SK-N-SH treated with all-trans-retinoic acid at 6 μM for 48 hours (cell line): ENCODE measurements at regions not wholly inside any gene's neighbourhood (a gene's known extent, or its start where the extent isn't known, plus 50 kb on each side); places are given as distances from the start of the nearest gene placed in this dataset.

Experiments
- CREB5 ChIP-seq: fragments of 250-450 bp; sonication (Bioruptor Pico); IDR thresholded peaks from 2 replicates; pipeline ENCODE4 v1.5.1; 2020; ENCODE audit warnings: low read depth, mild to moderate bottlenecking, moderate library complexity
- CSDC2 ChIP-seq: fragments of 250-450 bp; sonication (Bioruptor Pico); IDR thresholded peaks from 2 replicates; pipeline ENCODE4 v1.5.0; 2020; ENCODE audit warnings: mild to moderate bottlenecking, moderate library complexity
- CSRNP3 ChIP-seq: fragments of 250-450 bp; sonication (Bioruptor Pico); IDR thresholded peaks from 2 replicates; pipeline ENCODE4 v1.5.1; 2021; ENCODE audit warnings: mild to moderate bottlenecking, moderate library complexity
- PATZ1 ChIP-seq: fragments of 250-450 bp; sonication (Bioruptor Pico); IDR thresholded peaks from 2 replicates; pipeline ENCODE4 v1.8.0; 2020; ENCODE audit warnings: mild to moderate bottlenecking, moderate library complexity, borderline replicate concordance
- RARB ChIP-seq: fragments of 250-450 bp; sonication (Bioruptor Pico); IDR thresholded peaks from 2 replicates; pipeline ENCODE4 v1.8.0; 2021; ENCODE audit warnings: mild to moderate bottlenecking, moderate library complexity
- ZFP3 ChIP-seq: fragments of 250-450 bp; sonication (Bioruptor Pico); IDR thresholded peaks from 2 replicates; pipeline ENCODE4 v1.5.0; 2020; ENCODE audit warnings: mild to moderate bottlenecking, moderate library complexity

GRCh38 chr6:120447605-120448004 lies 886.7 kb downstream of the TBC1D32 start:
- no peak for TF ChIP-seq RARB
- no peak for TF ChIP-seq CSRNP3 (CRISPR knock-in tag)
- TF ChIP-seq CSDC2, result no peak
- no peak for TF ChIP-seq ZFP3 (CRISPR knock-in tag)
- TF ChIP-seq PATZ1 (CRISPR knock-in tag), result no peak
- TF ChIP-seq CREB5 (CRISPR knock-in tag), result no peak
